ACC112 (cell line): ENCODE measurements at regions not wholly inside any gene's neighbourhood (a gene's known extent, or its start where the extent isn't known, plus 50 kb on each side); places are given as distances from the start of the nearest gene placed in this dataset.
A peak's percentile ranks its signal among the peaks of the same experiment; 100 is the strongest.

Experiments used
- H2AFZ ChIP-seq: fragments of 200-600 bp; sonication (generic); one replicate; pipeline ENCODE4 v1.6.0; 2017; ENCODE audit warnings: antibody characterized with exemption, low read length; ENCODE audit not compliant: unreplicated experiment
- H3K27ac ChIP-seq: fragments of 200-600 bp; sonication (generic); 2 replicates; pipeline ENCODE4 v1.5.1; 2014; ENCODE audit warnings: low read depth, mild to moderate bottlenecking, antibody characterized with exemption, low read length, moderate library complexity
- H3K27me3 ChIP-seq: fragments of 200-600 bp; sonication (generic); 2 replicates; pipeline ENCODE4 v1.6.1; 2014; ENCODE audit warnings: mild to moderate bottlenecking, antibody characterized with exemption, low read length, moderate library complexity, mixed read lengths; ENCODE audit not compliant: insufficient read depth
- H3K36me3 ChIP-seq: fragments of 200-600 bp; sonication (generic); 2 replicates; pipeline ENCODE4 v1.6.1; 2016; ENCODE audit warnings: mild to moderate bottlenecking, antibody characterized with exemption, low read length, moderate library complexity, mixed read lengths; ENCODE audit not compliant: insufficient read depth
- H3K4me1 ChIP-seq: fragments of 200-600 bp; sonication (generic); one replicate; pipeline ENCODE4 v1.6.1; 2016; ENCODE audit warnings: low read length, mixed read lengths; ENCODE audit not compliant: insufficient read depth, unreplicated experiment, control insufficient read depth
- H3K4me3 ChIP-seq: fragments of 200-600 bp; sonication (generic); 2 replicates; pipeline ENCODE4 v1.5.1; 2014; ENCODE audit warnings: mild to moderate bottlenecking, low read depth, low read length
- H3K79me2 ChIP-seq: fragments of 200-600 bp; sonication (generic); one replicate; pipeline ENCODE4 v1.6.0; 2016; ENCODE audit warnings: low read length; ENCODE audit not compliant: control insufficient read depth, unreplicated experiment, insufficient read depth

- Histone ChIP-seq H3K4me3 (no peak overlapping the region), H2AFZ (no peak overlapping the region), H3K79me2 (no peaks in the 10 kb centered on the region), H3K36me3 (no peaks in the 10 kb centered on the region), H3K4me1 (no peaks in the 10 kb centered on the region), H3K27ac (no peak overlapping the region), H3K27me3 (peaks cover 35% of the 10 kb centered on the region)
Measured at GRCh38 chr1:209529233-209529632, 54.3 kb upstream of the CAMK1G start.

- no peaks in the 10 kb centered on the region for H3K4me1 ChIP-seq
- no peaks in the 10 kb centered on the region for H3K79me2 ChIP-seq
- H3K27me3 ChIP-seq: peaks cover 45% of the 10 kb centered on the region
- H3K36me3 ChIP-seq: no peaks in the 10 kb centered on the region
- H3K4me3 ChIP-seq: no peak overlapping the region
- peak overlapping the region; percentile 68 for H3K27ac ChIP-seq
- H2AFZ ChIP-seq: no peak overlapping the region
Measured at GRCh38 chr1:209531006-209531405, 52.5 kb upstream of the CAMK1G start.

DNA sequence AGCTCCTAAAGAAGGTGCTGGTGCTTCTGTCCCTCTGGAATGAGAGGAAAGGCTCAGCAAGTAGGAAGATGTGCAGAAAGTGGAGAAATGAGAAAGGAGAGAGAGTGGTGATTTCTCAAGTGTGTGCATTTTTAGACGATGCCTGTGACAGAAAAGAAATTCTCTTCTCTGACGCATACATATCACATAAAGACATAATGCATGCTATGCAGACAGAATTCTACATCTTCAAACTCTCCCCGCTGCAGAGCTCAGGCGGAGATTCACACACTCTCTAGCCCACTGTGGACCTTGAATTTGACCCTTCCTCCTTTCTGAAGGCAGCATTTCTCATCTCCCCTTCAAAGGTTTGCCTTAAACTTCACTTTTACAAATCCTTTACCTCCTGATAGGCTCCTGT, 52.0 kb upstream of the CAMK1G start:
- peaks cover 47% of the 10 kb centered on the region for H3K27me3 ChIP-seq
- H3K4me1 ChIP-seq: no peaks in the 10 kb centered on the region

More for the DNA sequence above, 52.0 kb upstream of the CAMK1G start:
- H3K36me3 ChIP-seq: no peaks in the 10 kb centered on the region
- no peaks in the 10 kb centered on the region for H3K79me2 ChIP-seq
- H2AFZ ChIP-seq: no peak overlapping the region
- H3K27ac ChIP-seq: peak overlapping the region; percentile 64
- H3K4me3 ChIP-seq: no peak overlapping the region
